GF-D8 (cell line): ENCODE measurements at regions not wholly inside any gene's neighbourhood (a gene's known extent, or its start where the extent isn't known, plus 50 kb on each side); places are given as distances from the start of the nearest gene placed in this dataset.
"Not testable (repeated sequence)": the region's sequence is repeated elsewhere in the genome, so short reads cannot be mapped to it uniquely, and the experiment has no call there.

ENCODE experiments used
- DNase-seq: peaks from one replicate; lab custom pipeline; 2025; lab: John Stamatoyannopoulos, UW

GRCh38 chr7:45407730-45408408 is 166.3 kb upstream of the ADCY1 start:
- DNase-seq = no peak

GRCh38 chr7:45408409-45408737 is 165.8 kb upstream of the ADCY1 start:
- DNase-seq = no peak

GRCh38 chr7:45410893-45411292 is 163.3 kb upstream of the ADCY1 start:
- no peak for DNase-seq

GRCh38 chr7:45413419-45413818 is 160.7 kb upstream of the ADCY1 start:
- no peak for DNase-seq

- no peak for DNase-seq
These were observed 159.9 kb upstream of the ADCY1 start for GRCh38 chr7:45414226-45414625.

- no peak for DNase-seq
These were observed 158.9 kb upstream of the ADCY1 start for GRCh38 chr7:45415265-45415664.

GRCh38 chr7:45416846-45417245 is 157.3 kb upstream of the ADCY1 start:
- DNase-seq = no peak

- DNase-seq = no peak
These were observed 156.9 kb upstream of the ADCY1 start for GRCh38 chr7:45417268-45417667.

- no peak for DNase-seq
These were observed 156.4 kb upstream of the ADCY1 start for GRCh38 chr7:45417735-45418134.

GRCh38 chr7:45420843-45421495 is 153.2 kb upstream of the ADCY1 start:
- no peak for DNase-seq

- no peak for DNase-seq
These were observed 152.4 kb upstream of the ADCY1 start for GRCh38 chr7:45421806-45422205.

GRCh38 chr7:45430397-45430796 is 143.8 kb upstream of the ADCY1 start:
- DNase-seq = no peak

- DNase-seq = no peak
These were observed 139.9 kb upstream of the ADCY1 start for GRCh38 chr7:45434167-45434784.

- no peak for DNase-seq
These were observed 139.0 kb upstream of the ADCY1 start for GRCh38 chr7:45435131-45435530.

- no peak for DNase-seq
These were observed 138.3 kb upstream of the ADCY1 start for GRCh38 chr7:45435846-45436245.

- DNase-seq = not testable (repeated sequence)
These were observed 133.4 kb upstream of the ADCY1 start for GRCh38 chr7:45440776-45441175.

- no peak for DNase-seq
These were observed 130.9 kb upstream of the ADCY1 start for GRCh38 chr7:45443263-45443662.

- no peak for DNase-seq
These were observed 127.8 kb upstream of the ADCY1 start for GRCh38 chr7:45446195-45446944.

GRCh38 chr7:45447296-45447695 is 126.9 kb upstream of the ADCY1 start:
- DNase-seq = no peak

- DNase-seq = no peak
These were observed 123.5 kb upstream of the ADCY1 start for GRCh38 chr7:45450571-45451204.

- DNase-seq = no peak
These were observed 122.7 kb upstream of the ADCY1 start for GRCh38 chr7:45451342-45452035.

GRCh38 chr7:45454771-45455170 is 119.4 kb upstream of the ADCY1 start:
- no peak for DNase-seq
